ENCODE measurements at regions not wholly inside any gene's neighbourhood (a gene's known extent, or its start where the extent isn't known, plus 50 kb on each side); places are given as distances from the start of the nearest gene placed in this dataset.

DNA sequence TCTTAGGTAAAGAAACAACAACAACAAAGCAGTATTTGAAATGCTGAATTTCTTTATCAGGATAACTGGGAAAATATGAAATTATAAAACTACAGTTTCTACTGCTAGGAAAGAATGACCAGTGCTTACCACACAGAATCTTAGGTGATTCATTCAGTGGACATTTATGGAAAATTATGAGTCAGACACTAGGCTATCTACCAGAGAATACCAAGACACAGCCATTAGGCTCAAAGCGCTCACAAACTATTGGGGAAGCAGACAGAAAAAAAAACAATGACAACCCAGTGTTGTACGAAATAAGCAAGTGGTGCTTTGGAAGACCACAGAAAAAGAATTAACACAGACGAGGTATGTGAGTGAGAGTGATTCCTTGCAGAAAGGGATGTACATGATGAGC is 1019.5 kb downstream of the PCDH9 start:
- ATAC-seq (no peak), FAIRE-seq (no peak), DNase-seq (ENCODE audit: low spot score) (no peak)
- in situ Hi-C loops (cut with HindIII; ENCODE audit: extremely low pct_ligation_motif_present, low pct_unique_long_range_greater_than_20kb), result no loop called here
- intact Hi-C loops (cut with micrococcal nuclease; ENCODE audit: unreplicated experiment), result no loop called here
- Histone ChIP-seq H3K4me2 (ENCODE audit: low read depth, low read length) (no peak overlapping the region), H3K36me3 (replicated peaks in 1 of 2; ENCODE audit: control insufficient read depth in 1 of 2, insufficient read depth in 2 of 2, low read length in 2 of 2) (no peaks in the 10 kb centered on the region), H3K9me3 (ENCODE audit: low read length) (peaks cover 24% of the 10 kb centered on the region), H3K79me2 (ENCODE audit: insufficient read depth, low read length) (no peaks in the 10 kb centered on the region), H3K4me1 (ENCODE audit: insufficient read depth, low read length) (no peaks in the 10 kb centered on the region), H4K20me1 (ENCODE audit: insufficient read depth, low read length) (no peaks in the 10 kb centered on the region), H3K9ac (ENCODE audit: insufficient read depth, low read depth, low read length) (no peak overlapping the region), H3K27ac (ENCODE audit: extremely low read length, insufficient read depth, low read length) (no peak overlapping the region), H2AFZ (ENCODE audit: low read length) (no peak overlapping the region), H3K4me3 (replicated peaks in 1 of 3; ENCODE audit: insufficient read depth in 1 of 3, low read depth in 2 of 3, low read length in 3 of 3) (no peak overlapping the region), H3K27me3 (ENCODE audit: control insufficient read depth in 1 of 2, insufficient read depth in 2 of 2, low read length in 2 of 2) (no peaks in the 10 kb centered on the region)
- 3% methylated on average over 3 of the region's 3 CpGs for WGBS (ENCODE audit: low lambda C conversion rate)
- CTCF ChIA-PET (ENCODE audit: low intra/inter-chr PET ratio, low total read pairs), result no interaction called here
- POLR2A ChIA-PET, result no interaction called here
- no TSS peak for BruUV-seq (replicated peaks)
- TF ChIP-seq HOXA9 (CRISPR knock-in tag; IDR thresholded peaks at IDR 0.05; ENCODE audit: borderline replicate concordance), result no peak
- TF ChIP-seq ZC3H4 (CRISPR knock-in tag; IDR thresholded peaks at IDR 0.05; ENCODE audit: borderline replicate concordance), result no peak
- no peak for TF ChIP-seq ZNF619 (CRISPR knock-in tag; IDR thresholded peaks at IDR 0.05)
- TF ChIP-seq, protein P1, sequence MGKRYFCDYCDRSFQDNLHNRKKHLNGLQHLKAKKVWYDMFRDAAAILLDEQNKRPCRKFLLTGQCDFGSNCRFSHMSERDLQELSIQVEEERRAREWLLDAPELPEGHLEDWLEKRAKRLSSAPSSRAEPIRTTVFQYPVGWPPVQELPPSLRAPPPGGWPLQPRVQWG (CRISPR knock-in tag; IDR thresholded peaks at IDR 0.05; ENCODE audit: borderline replicate concordance, low read depth), result no peak
- no peak for TF ChIP-seq ZNF17 (CRISPR knock-in tag; IDR thresholded peaks at IDR 0.05)

DNA sequence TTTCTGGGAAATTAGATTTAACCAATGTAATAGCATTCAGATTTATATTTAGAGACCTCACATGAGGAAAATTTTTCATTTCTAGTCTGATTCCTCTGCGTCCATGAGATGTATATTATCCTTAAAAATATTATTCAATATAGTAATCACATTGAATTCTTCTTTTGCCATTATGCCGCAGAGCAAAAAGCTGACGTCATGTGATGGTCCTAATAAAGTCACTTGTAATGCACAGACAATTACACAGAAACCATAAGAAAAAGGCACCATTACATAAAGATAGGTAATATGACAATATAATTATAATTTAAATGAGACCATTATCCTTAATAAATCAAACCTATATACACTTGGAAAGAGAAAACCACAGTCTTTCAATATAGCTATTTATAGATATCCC is 1021.5 kb downstream of the PCDH9 start:
- ATAC-seq, result no peak

More for the DNA sequence above, 1021.5 kb downstream of the PCDH9 start:
- BruUV-seq (replicated peaks), result no TSS peak
- 22% methylated on average over 3 of the region's 3 CpGs for WGBS (ENCODE audit: low lambda C conversion rate)
- H3K4me2 ChIP-seq (ENCODE audit: low read depth, low read length), result no peak overlapping the region
- TF ChIP-seq, protein P2, sequence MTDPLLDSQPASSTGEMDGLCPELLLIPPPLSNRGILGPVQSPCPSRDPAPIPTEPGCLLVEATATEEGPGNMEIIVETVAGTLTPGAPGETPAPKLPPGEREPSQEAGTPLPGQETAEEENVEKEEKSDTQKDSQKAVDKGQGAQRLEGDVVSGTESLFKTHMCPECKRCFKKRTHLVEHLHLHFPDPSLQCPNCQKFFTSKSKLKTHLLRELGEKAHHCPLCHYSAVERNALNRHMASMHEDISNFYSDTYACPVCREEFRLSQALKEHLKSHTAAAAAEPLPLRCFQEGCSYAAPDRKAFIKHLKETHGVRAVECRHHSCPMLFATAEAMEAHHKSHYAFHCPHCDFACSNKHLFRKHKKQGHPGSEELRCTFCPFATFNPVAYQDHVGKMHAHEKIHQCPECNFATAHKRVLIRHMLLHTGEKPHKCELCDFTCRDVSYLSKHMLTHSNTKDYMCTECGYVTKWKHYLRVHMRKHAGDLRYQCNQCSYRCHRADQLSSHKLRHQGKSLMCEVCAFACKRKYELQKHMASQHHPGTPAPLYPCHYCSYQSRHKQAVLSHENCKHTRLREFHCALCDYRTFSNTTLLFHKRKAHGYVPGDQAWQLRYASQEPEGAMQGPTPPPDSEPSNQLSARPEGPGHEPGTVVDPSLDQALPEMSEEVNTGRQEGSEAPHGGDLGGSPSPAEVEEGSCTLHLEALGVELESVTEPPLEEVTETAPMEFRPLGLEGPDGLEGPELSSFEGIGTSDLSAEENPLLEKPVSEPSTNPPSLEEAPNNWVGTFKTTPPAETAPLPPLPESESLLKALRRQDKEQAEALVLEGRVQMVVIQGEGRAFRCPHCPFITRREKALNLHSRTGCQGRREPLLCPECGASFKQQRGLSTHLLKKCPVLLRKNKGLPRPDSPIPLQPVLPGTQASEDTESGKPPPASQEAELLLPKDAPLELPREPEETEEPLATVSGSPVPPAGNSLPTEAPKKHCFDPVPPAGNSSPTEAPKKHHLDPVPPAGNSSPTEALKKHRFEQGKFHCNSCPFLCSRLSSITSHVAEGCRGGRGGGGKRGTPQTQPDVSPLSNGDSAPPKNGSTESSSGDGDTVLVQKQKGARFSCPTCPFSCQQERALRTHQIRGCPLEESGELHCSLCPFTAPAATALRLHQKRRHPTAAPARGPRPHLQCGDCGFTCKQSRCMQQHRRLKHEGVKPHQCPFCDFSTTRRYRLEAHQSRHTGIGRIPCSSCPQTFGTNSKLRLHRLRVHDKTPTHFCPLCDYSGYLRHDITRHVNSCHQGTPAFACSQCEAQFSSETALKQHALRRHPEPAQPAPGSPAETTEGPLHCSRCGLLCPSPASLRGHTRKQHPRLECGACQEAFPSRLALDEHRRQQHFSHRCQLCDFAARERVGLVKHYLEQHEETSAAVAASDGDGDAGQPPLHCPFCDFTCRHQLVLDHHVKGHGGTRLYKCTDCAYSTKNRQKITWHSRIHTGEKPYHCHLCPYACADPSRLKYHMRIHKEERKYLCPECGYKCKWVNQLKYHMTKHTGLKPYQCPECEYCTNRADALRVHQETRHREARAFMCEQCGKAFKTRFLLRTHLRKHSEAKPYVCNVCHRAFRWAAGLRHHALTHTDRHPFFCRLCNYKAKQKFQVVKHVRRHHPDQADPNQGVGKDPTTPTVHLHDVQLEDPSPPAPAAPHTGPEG (CRISPR knock-in tag; IDR thresholded peaks at IDR 0.05), result no peak
- TF ChIP-seq ZNF160 (CRISPR knock-in tag; IDR thresholded peaks at IDR 0.05) (no peak), NONO (IDR thresholded peaks at IDR 0.05) (no peak), NONO (CRISPR knock-in tag; conservative IDR thresholded peaks at IDR 0.05) (no peak), ATF7 (IDR thresholded peaks at IDR 0.05) (peak; percentile 70), ATF7 (CRISPR knock-in tag; IDR thresholded peaks at IDR 0.05) (no peak), CREB1 (IDR thresholded peaks at IDR 0.05) (peak; percentile 77), CREB1 (CRISPR knock-in tag; IDR thresholded peaks at IDR 0.05) (no peak)
- peaks cover 14% of the 10 kb centered on the region; the same call in 1 of the 2 replicates for H3K9me3 ChIP-seq (ENCODE audit: low read length)
- FAIRE-seq, result no peak
- in situ Hi-C loops (cut with HindIII; ENCODE audit: extremely low pct_ligation_motif_present, low pct_unique_long_range_greater_than_20kb) (no loop called here), intact Hi-C loops (cut with micrococcal nuclease; ENCODE audit: unreplicated experiment) (no loop called here)
- no peaks in the 10 kb centered on the region for H3K27me3 ChIP-seq (ENCODE audit: control insufficient read depth in 1 of 2, insufficient read depth in 2 of 2, low read length in 2 of 2)
- no peaks in the 10 kb centered on the region for H4K20me1 ChIP-seq (ENCODE audit: insufficient read depth, low read length)
- ChIA-PET CTCF (ENCODE audit: low intra/inter-chr PET ratio, low total read pairs) (no interaction called here), POLR2A (no interaction called here)
- H3K79me2 ChIP-seq (ENCODE audit: insufficient read depth, low read length), result no peaks in the 10 kb centered on the region
- H3K4me3 ChIP-seq (replicated peaks in 1 of 3; ENCODE audit: insufficient read depth in 1 of 3, low read depth in 2 of 3, low read length in 3 of 3), result no peak overlapping the region
- H3K9ac ChIP-seq (ENCODE audit: insufficient read depth, low read depth, low read length), result no peak overlapping the region
- H3K36me3 ChIP-seq (replicated peaks in 1 of 2; ENCODE audit: control insufficient read depth in 1 of 2, insufficient read depth in 2 of 2, low read length in 2 of 2), result no peaks in the 10 kb centered on the region
- DNase-seq (ENCODE audit: low spot score), result no peak
- no peak overlapping the region for H3K27ac ChIP-seq (ENCODE audit: extremely low read length, insufficient read depth, low read length)
- H2AFZ ChIP-seq (ENCODE audit: low read length), result no peak overlapping the region
- H3K4me1 ChIP-seq (ENCODE audit: insufficient read depth, low read length), result no peaks in the 10 kb centered on the region
